ENCODE measurements at regions not wholly inside any gene's neighbourhood (a gene's known extent, or its start where the extent isn't known, plus 50 kb on each side); places are given as distances from the start of the nearest gene placed in this dataset.

DNA sequence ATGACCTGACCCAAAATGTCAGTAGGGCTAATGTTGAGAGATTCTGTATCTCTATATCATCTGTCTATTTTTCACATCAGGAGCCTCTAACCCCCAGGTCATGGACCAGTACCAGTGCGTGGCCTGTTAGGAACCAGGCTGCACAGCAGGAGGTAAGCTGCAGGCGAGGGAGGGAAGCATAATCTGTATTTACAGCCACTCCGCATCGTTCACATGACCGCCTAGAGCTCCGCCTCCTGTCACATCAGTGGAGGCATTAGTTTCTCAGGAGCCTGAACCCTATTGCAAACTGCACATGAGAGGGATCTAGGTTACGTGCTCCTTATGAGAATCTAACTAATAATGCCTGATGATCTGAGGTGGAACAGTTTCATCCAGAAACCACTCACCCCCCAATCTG lies 180.6 kb downstream of the RDH14 start:
- Histone ChIP-seq H3K27me3 (ENCODE audit: insufficient read depth, low read depth) (no peaks in the 10 kb centered on the region), H3K27ac (no peak overlapping the region), H3K4me3 (no peak overlapping the region), H3K4me1 (replicated peaks; ENCODE audit: insufficient read depth) (no peaks in the 10 kb centered on the region), H3K36me3 (ENCODE audit: low read depth) (no peaks in the 10 kb centered on the region), H3K9me2 (ENCODE audit: insufficient read depth) (no peaks in the 10 kb centered on the region), H3K4me2 (no peak overlapping the region), H3F3A (ENCODE audit: insufficient read depth, low read depth) (no peaks in the 10 kb centered on the region), H2AFZ (no peak overlapping the region), H3K79me2 (ENCODE audit: low read depth) (no peaks in the 10 kb centered on the region), H3K9me3 (ENCODE audit: insufficient read depth, low read depth) (no peaks in the 10 kb centered on the region), H4K20me1 (ENCODE audit: insufficient read depth) (no peaks in the 10 kb centered on the region)
- CTCF ChIA-PET, result no interaction called here
- intact Hi-C loops (cut with micrococcal nuclease; ENCODE audit: unreplicated experiment), result loop anchor here (2.0 to 10.0 kb wide), 2 partner anchors 145 to 201 kb away; no protein-coding TSS in a partner anchor
- POLR2A ChIA-PET (ENCODE audit: unreplicated experiment), result no interaction called here
- no peak for DNase-seq
- TF ChIP-seq EZH2 (IDR thresholded peaks at IDR 0.05; ENCODE audit: low read depth), result no peak
- TF ChIP-seq, protein P1, sequence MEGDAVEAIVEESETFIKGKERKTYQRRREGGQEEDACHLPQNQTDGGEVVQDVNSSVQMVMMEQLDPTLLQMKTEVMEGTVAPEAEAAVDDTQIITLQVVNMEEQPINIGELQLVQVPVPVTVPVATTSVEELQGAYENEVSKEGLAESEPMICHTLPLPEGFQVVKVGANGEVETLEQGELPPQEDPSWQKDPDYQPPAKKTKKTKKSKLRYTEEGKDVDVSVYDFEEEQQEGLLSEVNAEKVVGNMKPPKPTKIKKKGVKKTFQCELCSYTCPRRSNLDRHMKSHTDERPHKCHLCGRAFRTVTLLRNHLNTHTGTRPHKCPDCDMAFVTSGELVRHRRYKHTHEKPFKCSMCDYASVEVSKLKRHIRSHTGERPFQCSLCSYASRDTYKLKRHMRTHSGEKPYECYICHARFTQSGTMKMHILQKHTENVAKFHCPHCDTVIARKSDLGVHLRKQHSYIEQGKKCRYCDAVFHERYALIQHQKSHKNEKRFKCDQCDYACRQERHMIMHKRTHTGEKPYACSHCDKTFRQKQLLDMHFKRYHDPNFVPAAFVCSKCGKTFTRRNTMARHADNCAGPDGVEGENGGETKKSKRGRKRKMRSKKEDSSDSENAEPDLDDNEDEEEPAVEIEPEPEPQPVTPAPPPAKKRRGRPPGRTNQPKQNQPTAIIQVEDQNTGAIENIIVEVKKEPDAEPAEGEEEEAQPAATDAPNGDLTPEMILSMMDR (conservative IDR thresholded peaks at IDR 0.05), result no peak
- no TSS peak for BruUV-seq (replicated peaks)

GRCh38 chr2:18378020-18378653 lies 182.3 kb downstream of the RDH14 start:
- H2AFZ ChIP-seq, result no peak overlapping the region
- intact Hi-C loops (cut with micrococcal nuclease; ENCODE audit: unreplicated experiment), result loop anchor here (1.0 to 10.0 kb wide), 4 partner anchors 143 to 658 kb away; no protein-coding TSS in a partner anchor
- no peak overlapping the region for H3K27ac ChIP-seq
- H3K9me3 ChIP-seq (ENCODE audit: insufficient read depth, low read depth), result no peaks in the 10 kb centered on the region
- peak; percentile 27 to 47 for DNase-seq
- no peaks in the 10 kb centered on the region for H3K4me1 ChIP-seq (replicated peaks; ENCODE audit: insufficient read depth)
- no peaks in the 10 kb centered on the region for H4K20me1 ChIP-seq (ENCODE audit: insufficient read depth)
- H3K4me2 ChIP-seq, result no peak overlapping the region
- no peaks in the 10 kb centered on the region for H3K79me2 ChIP-seq (ENCODE audit: low read depth)
- CTCF ChIA-PET, result interaction anchor here (0.6 to 1.0 kb wide), 4 partner anchors 205 to 570 kb away, joined by 3 to 8 read pairs (median 4); no protein-coding TSS in a partner anchor
- no peaks in the 10 kb centered on the region for H3K9me2 ChIP-seq (ENCODE audit: insufficient read depth)
- no peaks in the 10 kb centered on the region for H3K27me3 ChIP-seq (ENCODE audit: insufficient read depth, low read depth)
- no TSS peak for BruUV-seq (replicated peaks)
- POLR2A ChIA-PET (ENCODE audit: unreplicated experiment), result interaction anchor here (0.6 kb wide), 1 partner anchor 860 kb away, joined by 4 read pairs; the partner anchor contains the start of gene RAD51AP2
- H3K36me3 ChIP-seq (ENCODE audit: low read depth), result no peaks in the 10 kb centered on the region
- H3K4me3 ChIP-seq, result no peak overlapping the region
- H3F3A ChIP-seq (ENCODE audit: insufficient read depth, low read depth), result no peaks in the 10 kb centered on the region
- no peak for TF ChIP-seq EZH2 (IDR thresholded peaks at IDR 0.05; ENCODE audit: low read depth)
- TF ChIP-seq, protein P1 (conservative IDR thresholded peaks at IDR 0.05), result peak; percentile 95

DNA sequence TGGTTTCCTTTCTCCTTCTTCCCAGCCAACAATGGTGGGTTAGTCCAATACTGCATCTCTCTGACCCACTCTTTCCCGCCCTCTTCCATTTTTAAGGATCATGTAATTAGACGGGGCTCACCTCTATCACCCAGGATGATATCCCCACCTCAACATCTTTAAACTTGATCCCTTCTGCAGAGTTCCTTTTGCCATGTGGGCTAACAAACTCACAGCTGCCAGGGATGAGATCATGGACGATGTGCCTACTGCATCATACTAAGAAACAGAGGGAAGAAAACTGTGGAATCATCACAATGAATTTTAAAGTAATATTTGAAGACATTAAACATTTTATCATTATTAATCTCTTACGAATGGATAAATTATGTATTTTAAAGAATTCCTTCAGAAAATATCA lies 183.5 kb downstream of the RDH14 start:
- Histone ChIP-seq H3K4me3 (no peak overlapping the region), H3K9me2 (ENCODE audit: insufficient read depth) (no peaks in the 10 kb centered on the region), H3K27ac (no peak overlapping the region), H2AFZ (no peak overlapping the region), H4K20me1 (ENCODE audit: insufficient read depth) (no peaks in the 10 kb centered on the region), H3F3A (ENCODE audit: insufficient read depth, low read depth) (no peaks in the 10 kb centered on the region), H3K27me3 (ENCODE audit: insufficient read depth, low read depth) (no peaks in the 10 kb centered on the region), H3K4me1 (replicated peaks; ENCODE audit: insufficient read depth) (no peaks in the 10 kb centered on the region), H3K36me3 (ENCODE audit: low read depth) (no peaks in the 10 kb centered on the region), H3K9me3 (ENCODE audit: insufficient read depth, low read depth) (no peaks in the 10 kb centered on the region), H3K79me2 (ENCODE audit: low read depth) (no peaks in the 10 kb centered on the region), H3K4me2 (no peak overlapping the region)
- TF ChIP-seq, protein P1 (conservative IDR thresholded peaks at IDR 0.05), result no peak
- no peak for TF ChIP-seq EZH2 (IDR thresholded peaks at IDR 0.05; ENCODE audit: low read depth)
- BruUV-seq (replicated peaks), result no TSS peak
- no peak for DNase-seq
- CTCF ChIA-PET, result no interaction called here
- intact Hi-C loops (cut with micrococcal nuclease; ENCODE audit: unreplicated experiment), result loop anchor here (2.0 to 10.0 kb wide), 2 partner anchors 142 to 906 kb away; no protein-coding TSS in a partner anchor
- POLR2A ChIA-PET (ENCODE audit: unreplicated experiment), result no interaction called here

Measured in PC-9 (cell line).